ENCODE measurements at regions not wholly inside any gene's neighbourhood (a gene's known extent, or its start where the extent isn't known, plus 50 kb on each side); places are given as distances from the start of the nearest gene placed in this dataset.

GRCh38 chr10:37703114-37703513, 154.3 kb downstream of the ZNF248 start:
- TF ChIP-seq CTCF (IDR thresholded peaks at IDR 0.05) (no peak), EZH2 (IDR thresholded peaks at IDR 0.05; ENCODE audit: borderline replicate concordance, insufficient read depth, low read depth, low read length, poor library complexity, severe bottlenecking) (no peak)
